A549 (cell line): ENCODE measurements at regions not wholly inside any gene's neighbourhood (a gene's known extent, or its start where the extent isn't known, plus 50 kb on each side); places are given as distances from the start of the nearest gene placed in this dataset.
A peak's percentile ranks its signal among the peaks of the same experiment; 100 is the strongest.

Experiments
- ATAC-seq, 2 experiments: fragments of 200-7000 bp in 1 of 2; fragments of >200 bp in 1 of 2; cut with Nextera tagmentation in 1 of 2; cut with Tn5 transposase in 1 of 2; 3 replicates each; pipeline versions ENCODE4 v1.8.0 to v1.9.1; 2018 to 2020; ENCODE audit warnings: mild to moderate bottlenecking in 1 of 2, moderate library complexity in 1 of 2
- CTCF ChIA-PET: fragments of 300-600 bp; sonication (Branson Sonifier 250); formaldehyde crosslinking; extraction: SDS; loops from one replicate; lab custom pipeline; 2021; ENCODE audit warnings: antibody characterized with exemption, inconsistent platforms; lab: Yijun Ruan, JAX
- POLR2A ChIA-PET: fragments of 350-600 bp; formaldehyde crosslinking; extraction: SDS; loops from one replicate; lab custom pipeline; 2021; ENCODE audit warnings: antibody characterized with exemption, inconsistent platforms; lab: Yijun Ruan, JAX
- DNase-seq, 2 experiments: peaks; one replicate each; pipeline versions ENCODE4 v3.0.0 to v3.0.0-alpha.2; 2011 to 2016; ENCODE audit warnings: low read depth in 1 of 2, low spot score in 1 of 2
- FAIRE-seq: peaks from 2 replicates; lab custom pipeline; 2011; peaks lifted over from hg19 to GRCh38; lab: Jason Lieb, UNC
- H3K27ac ChIP-seq, 2 experiments: fragments of >200 bp; sonication (Bioruptor Twin); formaldehyde crosslinking; 3 replicates each; pipeline ENCODE4 v1.5.1; 2016 to 2017
- H3K4me1 ChIP-seq: fragments of >200 bp; sonication (Bioruptor Twin); formaldehyde crosslinking; 3 replicates; pipeline ENCODE4 v1.6.1; 2016
- H3K4me2 ChIP-seq: fragments of >200 bp; sonication (Bioruptor Twin); formaldehyde crosslinking; 3 replicates; pipeline ENCODE4 v1.6.1; 2016
- H3K4me3 ChIP-seq: fragments of >200 bp; sonication (Bioruptor Twin); formaldehyde crosslinking; 3 replicates; pipeline ENCODE4 v1.5.1; 2016
- H3K9me3 ChIP-seq: fragments of >200 bp; sonication (Bioruptor Twin); formaldehyde crosslinking; 3 replicates; pipeline ENCODE4 v1.6.1; 2016
- BCL3 ChIP-seq: fragments of >200 bp; sonication (Bioruptor Twin); formaldehyde crosslinking; IDR thresholded peaks from 3 replicates; pipeline ENCODE4 v1.6.1; 2016
- BHLHE40 ChIP-seq: IDR thresholded peaks from 2 replicates; pipeline ENCODE4 v1.6.1; 2012; ENCODE audit warnings: low read depth, low read length, inconsistent platforms
- CEBPB ChIP-seq, 2 experiments: fragments of >200 bp in 1 of 2; sonication (Bioruptor Twin) in 1 of 2; formaldehyde crosslinking in 1 of 2; IDR thresholded peaks; 2 replicates each; pipeline ENCODE4 v1.6.1; 2012 to 2016
- CHD4 ChIP-seq: fragments of 200-600 bp; sonication (generic); IDR thresholded peaks from 2 replicates; pipeline ENCODE4 v1.6.1; 2016; ENCODE audit warnings: antibody characterized with exemption, mild to moderate bottlenecking, borderline replicate concordance
- EHMT2 ChIP-seq: fragments of 200-600 bp; sonication (generic); IDR thresholded peaks from 2 replicates; pipeline ENCODE4 v1.6.1; 2016; ENCODE audit warnings: antibody characterized with exemption, low read depth, mild to moderate bottlenecking, moderate library complexity
- ELK1 ChIP-seq: fragments of 150-350 bp; IDR thresholded peaks from 2 replicates; pipeline ENCODE4 v1.6.1; 2014; ENCODE audit warnings: low read depth, mild to moderate bottlenecking, low read length
- FOSL2 ChIP-seq, 2 experiments: fragments of 450-650 bp in 1 of 2; fragments of >200 bp in 1 of 2; sonication (Bioruptor Twin) in 1 of 2; formaldehyde crosslinking; IDR thresholded peaks; 2 replicates each; pipeline versions ENCODE4 v1.5.0 to v1.6.1; 2016 to 2020; ENCODE audit warnings: mild to moderate bottlenecking in 1 of 2, moderate library complexity in 1 of 2
- FOXS1 ChIP-seq: fragments of 250-450 bp; sonication (Bioruptor Pico); IDR thresholded peaks from 2 replicates; pipeline ENCODE4 v1.5.0; 2020; ENCODE audit warnings: mild to moderate bottlenecking, moderate library complexity
- HEYL ChIP-seq: fragments of 250-450 bp; sonication (Bioruptor Pico); IDR thresholded peaks from 2 replicates; pipeline ENCODE4 v1.8.0; 2021; ENCODE audit warnings: mild to moderate bottlenecking, moderate library complexity
- HOXB13 ChIP-seq: fragments of 250-450 bp; sonication (Bioruptor Pico); IDR thresholded peaks from 2 replicates; pipeline ENCODE4 v1.5.0; 2020; ENCODE audit warnings: low read depth, mild to moderate bottlenecking, moderate library complexity
- HOXB5 ChIP-seq: fragments of 250-450 bp; sonication (Bioruptor Pico); IDR thresholded peaks from 2 replicates; pipeline ENCODE4 v1.5.0; 2020; ENCODE audit warnings: mild to moderate bottlenecking, moderate library complexity
- JUNB ChIP-seq: fragments of >200 bp; sonication (Bioruptor Twin); formaldehyde crosslinking; IDR thresholded peaks from 2 replicates; pipeline ENCODE4 v1.6.1; 2016
- KDM1A ChIP-seq: fragments of 200-600 bp; sonication (generic); IDR thresholded peaks from 2 replicates; pipeline ENCODE4 v1.6.1; 2016; ENCODE audit warnings: low read depth, mild to moderate bottlenecking
- MAZ ChIP-seq: fragments of 150-350 bp; IDR thresholded peaks from 2 replicates; pipeline ENCODE4 v1.6.1; 2014; ENCODE audit warnings: antibody characterized with exemption, low read depth, low read length, borderline replicate concordance
- NPAS2 ChIP-seq: fragments of 250-450 bp; sonication (Bioruptor Pico); IDR thresholded peaks from 2 replicates; pipeline ENCODE4 v1.8.0; 2022; ENCODE audit warnings: mild to moderate bottlenecking, moderate library complexity, borderline replicate concordance
- PBX3 ChIP-seq: IDR thresholded peaks from 2 replicates; pipeline ENCODE4 v1.6.1; 2012
- POLR2A ChIP-seq: IDR thresholded peaks from 2 replicates; pipeline ENCODE4 v1.6.1; 2012; ENCODE audit warnings: mild to moderate bottlenecking, low read length
- RARB ChIP-seq: fragments of 250-450 bp; sonication (Bioruptor Pico); IDR thresholded peaks from 2 replicates; pipeline ENCODE4 v1.8.0; 2021; ENCODE audit warnings: mild to moderate bottlenecking, moderate library complexity
- RCOR1 ChIP-seq: fragments of 150-350 bp; IDR thresholded peaks from 2 replicates; pipeline ENCODE4 v1.6.1; 2014; ENCODE audit warnings: antibody characterized with exemption, low read length, low read depth
- RFX5 ChIP-seq: fragments of 450-650 bp; IDR thresholded peaks from 2 replicates; pipeline ENCODE4 v1.7.1; 2014; ENCODE audit warnings: antibody characterized with exemption, mild to moderate bottlenecking, moderate library complexity
- SREBF2 ChIP-seq: fragments of 450-650 bp; IDR thresholded peaks from 2 replicates; pipeline ENCODE4 v1.6.1; 2014; ENCODE audit warnings: mild to moderate bottlenecking, moderate library complexity
- ZFP36 ChIP-seq: fragments of 450-650 bp; IDR thresholded peaks from 2 replicates; pipeline ENCODE4 v1.6.1; 2014; ENCODE audit warnings: borderline replicate concordance; ENCODE audit not compliant: partially characterized antibody
- ZNF302 ChIP-seq: fragments of 250-450 bp; sonication (Bioruptor Pico); IDR thresholded peaks from 2 replicates; pipeline ENCODE4 v1.9.0; 2021; ENCODE audit warnings: inconsistent platforms, mild to moderate bottlenecking, moderate library complexity
- WGBS: methylation state at CpG from one replicate; pipeline ENCODE4 v1.1.6; 2017; ENCODE audit errors: missing lambda C conversion rate; 5-methylcytosine and 5-hydroxymethylcytosine counted together
- TF ChIP-seq, protein P1 (sequence below): fragments of >200 bp; sonication (Bioruptor Twin); formaldehyde crosslinking; IDR thresholded peaks from 3 replicates; pipeline ENCODE4 v1.5.1; 2016
- TF ChIP-seq, protein P2 (sequence below): fragments of 450-650 bp; IDR thresholded peaks from 2 replicates; pipeline ENCODE4 v1.6.1; 2014; ENCODE audit warnings: antibody characterized with exemption
- TF ChIP-seq, protein P3 (sequence below): fragments of 250-450 bp; sonication (Bioruptor Pico); IDR thresholded peaks from 2 replicates; pipeline ENCODE4 v1.5.0; 2020; ENCODE audit warnings: low read depth, mild to moderate bottlenecking, moderate library complexity

DNA sequence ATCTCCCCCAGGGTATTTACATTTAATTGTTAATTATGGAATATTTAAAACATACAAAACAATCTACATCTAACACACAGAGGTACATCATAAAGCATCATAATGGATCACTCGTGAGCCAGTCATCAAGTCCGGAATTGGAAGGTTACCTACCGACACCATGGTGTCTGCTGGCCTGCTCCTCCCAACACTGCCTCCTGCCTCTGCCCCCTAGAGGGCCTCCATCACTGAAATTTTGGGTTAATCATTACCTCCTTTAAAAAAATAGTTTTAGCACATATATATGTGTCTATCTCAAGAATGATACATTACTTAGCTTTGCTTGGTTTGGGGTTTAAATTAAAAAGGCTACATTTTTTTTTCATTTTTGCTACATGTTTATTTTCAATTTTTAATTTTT, 114.6 kb upstream of the PDE10A start (continued):
- TF ChIP-seq BCL3 (no peak), CEBPB (IDR thresholded peaks at IDR 0.05) (no peak), POLR2A (no peak), ZNF302 (CRISPR knock-in tag) (no peak), KDM1A (no peak), CHD4 (no peak), HOXB5 (CRISPR knock-in tag) (no peak), ELK1 (no peak), FOSL2 (IDR thresholded peaks at IDR 0.05) (no peak), FOSL2 (CRISPR knock-in tag; IDR thresholded peaks at IDR 0.05) (no peak), MAZ (no peak), ZFP36 (no peak)
- TF ChIP-seq, protein P1, sequence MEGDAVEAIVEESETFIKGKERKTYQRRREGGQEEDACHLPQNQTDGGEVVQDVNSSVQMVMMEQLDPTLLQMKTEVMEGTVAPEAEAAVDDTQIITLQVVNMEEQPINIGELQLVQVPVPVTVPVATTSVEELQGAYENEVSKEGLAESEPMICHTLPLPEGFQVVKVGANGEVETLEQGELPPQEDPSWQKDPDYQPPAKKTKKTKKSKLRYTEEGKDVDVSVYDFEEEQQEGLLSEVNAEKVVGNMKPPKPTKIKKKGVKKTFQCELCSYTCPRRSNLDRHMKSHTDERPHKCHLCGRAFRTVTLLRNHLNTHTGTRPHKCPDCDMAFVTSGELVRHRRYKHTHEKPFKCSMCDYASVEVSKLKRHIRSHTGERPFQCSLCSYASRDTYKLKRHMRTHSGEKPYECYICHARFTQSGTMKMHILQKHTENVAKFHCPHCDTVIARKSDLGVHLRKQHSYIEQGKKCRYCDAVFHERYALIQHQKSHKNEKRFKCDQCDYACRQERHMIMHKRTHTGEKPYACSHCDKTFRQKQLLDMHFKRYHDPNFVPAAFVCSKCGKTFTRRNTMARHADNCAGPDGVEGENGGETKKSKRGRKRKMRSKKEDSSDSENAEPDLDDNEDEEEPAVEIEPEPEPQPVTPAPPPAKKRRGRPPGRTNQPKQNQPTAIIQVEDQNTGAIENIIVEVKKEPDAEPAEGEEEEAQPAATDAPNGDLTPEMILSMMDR, result no peak

- peak in 1 of 2 experiments; percentile 27; a peak in 1 of 6 replicates for ATAC-seq
- FAIRE-seq, result no peak
- Histone ChIP-seq H3K4me3 (no peak overlapping the region), H3K4me2 (no peak overlapping the region), H3K27ac (no peak overlapping the region), H3K4me1 (peaks cover 3% of the 10 kb centered on the region; the same call in 1 of the 3 replicates), H3K9me3 (no peaks in the 10 kb centered on the region)
- ChIA-PET POLR2A (no interaction called here), CTCF (interaction anchor here (0.6 kb wide), 1 partner anchor 12 kb away, joined by 4 read pairs; no protein-coding TSS in a partner anchor)
- 83% methylated on average over 5 of the region's 5 CpGs for WGBS
- DNase-seq, result no peak
- TF ChIP-seq, protein P2, sequence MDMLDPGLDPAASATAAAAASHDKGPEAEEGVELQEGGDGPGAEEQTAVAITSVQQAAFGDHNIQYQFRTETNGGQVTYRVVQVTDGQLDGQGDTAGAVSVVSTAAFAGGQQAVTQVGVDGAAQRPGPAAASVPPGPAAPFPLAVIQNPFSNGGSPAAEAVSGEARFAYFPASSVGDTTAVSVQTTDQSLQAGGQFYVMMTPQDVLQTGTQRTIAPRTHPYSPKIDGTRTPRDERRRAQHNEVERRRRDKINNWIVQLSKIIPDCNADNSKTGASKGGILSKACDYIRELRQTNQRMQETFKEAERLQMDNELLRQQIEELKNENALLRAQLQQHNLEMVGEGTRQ, result no peak
- TF ChIP-seq CHD4 (no peak), SREBF2 (no peak), PBX3 (no peak), POLR2A (no peak), JUNB (no peak), HOXB13 (no peak), MAZ (no peak), FOXS1 (CRISPR knock-in tag) (no peak), ELK1 (no peak), RARB (no peak), EHMT2 (no peak), RCOR1 (no peak), BHLHE40 (no peak), HEYL (CRISPR knock-in tag) (no peak), RFX5 (no peak), NPAS2 (CRISPR knock-in tag) (no peak)
- TF ChIP-seq, protein P3, sequence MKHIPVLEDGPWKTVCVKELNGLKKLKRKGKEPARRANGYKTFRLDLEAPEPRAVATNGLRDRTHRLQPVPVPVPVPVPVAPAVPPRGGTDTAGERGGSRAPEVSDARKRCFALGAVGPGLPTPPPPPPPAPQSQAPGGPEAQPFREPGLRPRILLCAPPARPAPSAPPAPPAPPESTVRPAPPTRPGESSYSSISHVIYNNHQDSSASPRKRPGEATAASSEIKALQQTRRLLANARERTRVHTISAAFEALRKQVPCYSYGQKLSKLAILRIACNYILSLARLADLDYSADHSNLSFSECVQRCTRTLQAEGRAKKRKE, result no peak
Observed at GRCh38 chr6:165776691-165777090, 113.7 kb upstream of the PDE10A start.
